HL-60 (cell line): ENCODE measurements at regions not wholly inside any gene's neighbourhood (a gene's known extent, or its start where the extent isn't known, plus 50 kb on each side); places are given as distances from the start of the nearest gene placed in this dataset.

Source experiments
- POLR2AphosphoS5 ChIP-seq: IDR thresholded peaks from 2 replicates; pipeline ENCODE4 v1.6.1; 2012; ENCODE audit warnings: low read depth
- TF ChIP-seq, protein P1 (sequence below): IDR thresholded peaks from one replicate; pipeline ENCODE4 v1.5.1; 2011; ENCODE audit warnings: low read length, control low read depth, inconsistent platforms; ENCODE audit not compliant: insufficient read depth
- TF ChIP-seq, protein P2 (sequence below): IDR thresholded peaks from 2 replicates; pipeline ENCODE4 v1.6.1; 2012; ENCODE audit warnings: low read depth; ENCODE audit not compliant: insufficient replicate concordance

DNA sequence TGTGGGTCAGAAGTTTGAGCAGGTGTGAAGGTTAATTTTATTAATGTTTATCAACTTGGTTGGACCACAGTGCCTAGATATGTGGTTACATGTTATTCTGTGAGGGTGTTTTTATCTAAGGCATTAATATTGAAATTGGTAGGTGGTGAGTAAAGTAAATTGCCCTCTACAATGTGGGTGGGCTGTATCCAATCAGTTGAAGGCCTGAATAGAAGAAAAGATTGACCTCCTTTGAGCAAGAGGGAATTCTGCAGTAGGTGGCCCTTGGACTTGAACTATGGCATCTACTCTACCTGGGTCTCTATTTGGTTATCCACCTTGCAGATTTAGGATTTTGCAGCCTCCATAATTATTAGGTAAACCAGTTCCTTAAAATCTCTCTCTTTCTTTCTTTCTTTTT, 356.8 kb upstream of the EEF2KMT start:
- TF ChIP-seq, protein P1, sequence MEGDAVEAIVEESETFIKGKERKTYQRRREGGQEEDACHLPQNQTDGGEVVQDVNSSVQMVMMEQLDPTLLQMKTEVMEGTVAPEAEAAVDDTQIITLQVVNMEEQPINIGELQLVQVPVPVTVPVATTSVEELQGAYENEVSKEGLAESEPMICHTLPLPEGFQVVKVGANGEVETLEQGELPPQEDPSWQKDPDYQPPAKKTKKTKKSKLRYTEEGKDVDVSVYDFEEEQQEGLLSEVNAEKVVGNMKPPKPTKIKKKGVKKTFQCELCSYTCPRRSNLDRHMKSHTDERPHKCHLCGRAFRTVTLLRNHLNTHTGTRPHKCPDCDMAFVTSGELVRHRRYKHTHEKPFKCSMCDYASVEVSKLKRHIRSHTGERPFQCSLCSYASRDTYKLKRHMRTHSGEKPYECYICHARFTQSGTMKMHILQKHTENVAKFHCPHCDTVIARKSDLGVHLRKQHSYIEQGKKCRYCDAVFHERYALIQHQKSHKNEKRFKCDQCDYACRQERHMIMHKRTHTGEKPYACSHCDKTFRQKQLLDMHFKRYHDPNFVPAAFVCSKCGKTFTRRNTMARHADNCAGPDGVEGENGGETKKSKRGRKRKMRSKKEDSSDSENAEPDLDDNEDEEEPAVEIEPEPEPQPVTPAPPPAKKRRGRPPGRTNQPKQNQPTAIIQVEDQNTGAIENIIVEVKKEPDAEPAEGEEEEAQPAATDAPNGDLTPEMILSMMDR = no peak
- TF ChIP-seq, protein P2, sequence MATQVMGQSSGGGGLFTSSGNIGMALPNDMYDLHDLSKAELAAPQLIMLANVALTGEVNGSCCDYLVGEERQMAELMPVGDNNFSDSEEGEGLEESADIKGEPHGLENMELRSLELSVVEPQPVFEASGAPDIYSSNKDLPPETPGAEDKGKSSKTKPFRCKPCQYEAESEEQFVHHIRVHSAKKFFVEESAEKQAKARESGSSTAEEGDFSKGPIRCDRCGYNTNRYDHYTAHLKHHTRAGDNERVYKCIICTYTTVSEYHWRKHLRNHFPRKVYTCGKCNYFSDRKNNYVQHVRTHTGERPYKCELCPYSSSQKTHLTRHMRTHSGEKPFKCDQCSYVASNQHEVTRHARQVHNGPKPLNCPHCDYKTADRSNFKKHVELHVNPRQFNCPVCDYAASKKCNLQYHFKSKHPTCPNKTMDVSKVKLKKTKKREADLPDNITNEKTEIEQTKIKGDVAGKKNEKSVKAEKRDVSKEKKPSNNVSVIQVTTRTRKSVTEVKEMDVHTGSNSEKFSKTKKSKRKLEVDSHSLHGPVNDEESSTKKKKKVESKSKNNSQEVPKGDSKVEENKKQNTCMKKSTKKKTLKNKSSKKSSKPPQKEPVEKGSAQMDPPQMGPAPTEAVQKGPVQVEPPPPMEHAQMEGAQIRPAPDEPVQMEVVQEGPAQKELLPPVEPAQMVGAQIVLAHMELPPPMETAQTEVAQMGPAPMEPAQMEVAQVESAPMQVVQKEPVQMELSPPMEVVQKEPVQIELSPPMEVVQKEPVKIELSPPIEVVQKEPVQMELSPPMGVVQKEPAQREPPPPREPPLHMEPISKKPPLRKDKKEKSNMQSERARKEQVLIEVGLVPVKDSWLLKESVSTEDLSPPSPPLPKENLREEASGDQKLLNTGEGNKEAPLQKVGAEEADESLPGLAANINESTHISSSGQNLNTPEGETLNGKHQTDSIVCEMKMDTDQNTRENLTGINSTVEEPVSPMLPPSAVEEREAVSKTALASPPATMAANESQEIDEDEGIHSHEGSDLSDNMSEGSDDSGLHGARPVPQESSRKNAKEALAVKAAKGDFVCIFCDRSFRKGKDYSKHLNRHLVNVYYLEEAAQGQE = no peak
- no peak for TF ChIP-seq POLR2AphosphoS5
